ENCODE measurements at regions not wholly inside any gene's neighbourhood (a gene's known extent, or its start where the extent isn't known, plus 50 kb on each side); places are given as distances from the start of the nearest gene placed in this dataset.

- Histone ChIP-seq H3K9me3 (no peaks in the 10 kb centered on the region), H3K27ac (no peak overlapping the region), H3K4me1 (no peaks in the 10 kb centered on the region), H3K4me2 (no peak overlapping the region), H3K4me3 (no peak overlapping the region)
- POLR2A ChIA-PET = no interaction called here
- ATAC-seq = no peak
- DNase-seq (ENCODE audit: low read depth in 1 of 2, low spot score in 1 of 2) = no peak
- CTCF ChIA-PET = no interaction called here
- FAIRE-seq = no peak
- WGBS (ENCODE audit: missing lambda C conversion rate) = 44% methylated on average over 1 of the region's 1 CpG
- TF ChIP-seq FOSL2 (IDR thresholded peaks at IDR 0.05) = no peak
- TF ChIP-seq FOSL2 (CRISPR knock-in tag; IDR thresholded peaks at IDR 0.05) = no peak
- TF ChIP-seq ESRRA (IDR thresholded peaks at IDR 0.05; ENCODE audit: borderline replicate concordance, low read length) = no peak
- no peak for TF ChIP-seq KDM1A (IDR thresholded peaks at IDR 0.05; ENCODE audit: low read depth)
- TF ChIP-seq HOXB5 (CRISPR knock-in tag; IDR thresholded peaks at IDR 0.05) = no peak
- no peak for TF ChIP-seq CHD2 (IDR thresholded peaks at IDR 0.05; ENCODE audit: low read length, partially characterized antibody)
- TF ChIP-seq CTCF (IDR thresholded peaks at IDR 0.05) = no peak
- no peak for TF ChIP-seq JUNB (IDR thresholded peaks at IDR 0.05)
- TF ChIP-seq FOSB (CRISPR knock-in tag; IDR thresholded peaks at IDR 0.05) = no peak
- TF ChIP-seq USF2 (IDR thresholded peaks at IDR 0.05) = no peak
- TF ChIP-seq TP53 (CRISPR knock-in tag; IDR thresholded peaks at IDR 0.05) = no peak
These were observed 471.7 kb upstream of the HS3ST1 start for GRCh38 chr4:11900359-11900758.

GRCh38 chr4:11898796-11899195 lies 470.1 kb upstream of the HS3ST1 start:
- no peak overlapping the region for H3K27ac ChIP-seq
- POLR2A ChIA-PET = no interaction called here
- no peak for FAIRE-seq
- no peaks in the 10 kb centered on the region for H3K4me1 ChIP-seq
- no peak overlapping the region for H3K4me3 ChIP-seq
- no peak for ATAC-seq
- H3K4me2 ChIP-seq = no peak overlapping the region
- no peaks in the 10 kb centered on the region for H3K9me3 ChIP-seq
- 6% methylated on average over 1 of the region's 1 CpG for WGBS (ENCODE audit: missing lambda C conversion rate)
- CTCF ChIA-PET = no interaction called here
- TF ChIP-seq CHD4 (IDR thresholded peaks at IDR 0.05; ENCODE audit: borderline replicate concordance) = no peak
- TF ChIP-seq HMGXB4 (CRISPR knock-in tag; IDR thresholded peaks at IDR 0.05; ENCODE audit: borderline replicate concordance) = no peak
- no peak for TF ChIP-seq ESRRA (IDR thresholded peaks at IDR 0.05; ENCODE audit: borderline replicate concordance, low read length)
- no peak for TF ChIP-seq NPAS2 (CRISPR knock-in tag; IDR thresholded peaks at IDR 0.05; ENCODE audit: borderline replicate concordance)
- no peak for TF ChIP-seq MAX (IDR thresholded peaks at IDR 0.05)
- no peak for TF ChIP-seq FOXS1 (CRISPR knock-in tag; IDR thresholded peaks at IDR 0.05)
- TF ChIP-seq KDM1A (IDR thresholded peaks at IDR 0.05; ENCODE audit: low read depth) = no peak
- no peak for TF ChIP-seq SREBF2 (IDR thresholded peaks at IDR 0.05)
- no peak for TF ChIP-seq ZC3H11A (IDR thresholded peaks at IDR 0.05)
- no peak for TF ChIP-seq ZFP36 (IDR thresholded peaks at IDR 0.05; ENCODE audit: borderline replicate concordance, partially characterized antibody)
- no peak for TF ChIP-seq HDAC2 (IDR thresholded peaks at IDR 0.05)
- no peak for TF ChIP-seq E2F6 (IDR thresholded peaks at IDR 0.05; ENCODE audit: borderline replicate concordance, low read depth)
- no peak for TF ChIP-seq POLR2A (IDR thresholded peaks at IDR 0.05; ENCODE audit: low read length)
- TF ChIP-seq ZSCAN20 (CRISPR knock-in tag; IDR thresholded peaks at IDR 0.05) = no peak
- TF ChIP-seq PBX3 (IDR thresholded peaks at IDR 0.05) = no peak
- TF ChIP-seq HOXA7 (CRISPR knock-in tag; IDR thresholded peaks at IDR 0.05) = no peak
- TF ChIP-seq NR3C1 (IDR thresholded peaks at IDR 0.05) = no peak
- no peak for TF ChIP-seq JUN (IDR thresholded peaks at IDR 0.05)
- no peak for DNase-seq (ENCODE audit: low read depth in 1 of 2, low spot score in 1 of 2)
